ENCODE measurements at regions not wholly inside any gene's neighbourhood (a gene's known extent, or its start where the extent isn't known, plus 50 kb on each side); places are given as distances from the start of the nearest gene placed in this dataset.

- Histone ChIP-seq H3K9me3 (ENCODE audit: insufficient read depth, low read depth, low read length) (no peaks in the 10 kb centered on the region), H3K4me2 (ENCODE audit: low read depth, low read length, poor library complexity, severe bottlenecking) (no peak overlapping the region), H3K4me3 (ENCODE audit: low read length, poor library complexity, severe bottlenecking) (no peak overlapping the region), H2AFZ (ENCODE audit: low read length) (no peak overlapping the region), H3K9me2 (replicated peaks; ENCODE audit: low read depth, low read length) (no peaks in the 10 kb centered on the region), H3K27me3 (ENCODE audit: insufficient read depth, low read length, poor library complexity, severe bottlenecking) (no peaks in the 10 kb centered on the region), H3K9ac (ENCODE audit: low read depth, low read length, poor library complexity, severe bottlenecking) (no peak overlapping the region), H3K79me2 (ENCODE audit: insufficient read depth, low read length) (no peaks in the 10 kb centered on the region), H3K4me1 (ENCODE audit: insufficient read depth, low read length, poor library complexity, severe bottlenecking) (no peaks in the 10 kb centered on the region), H3F3A (ENCODE audit: low read depth) (no peaks in the 10 kb centered on the region), H3K36me3 (ENCODE audit: insufficient read depth, low read length) (no peaks in the 10 kb centered on the region), H4K20me1 (ENCODE audit: insufficient read depth, low read length, poor library complexity, severe bottlenecking) (no peaks in the 10 kb centered on the region)
- no peak for TF ChIP-seq EZH2phosphoT487 (IDR thresholded peaks at IDR 0.05; ENCODE audit: borderline replicate concordance)
- TF ChIP-seq, protein P1, sequence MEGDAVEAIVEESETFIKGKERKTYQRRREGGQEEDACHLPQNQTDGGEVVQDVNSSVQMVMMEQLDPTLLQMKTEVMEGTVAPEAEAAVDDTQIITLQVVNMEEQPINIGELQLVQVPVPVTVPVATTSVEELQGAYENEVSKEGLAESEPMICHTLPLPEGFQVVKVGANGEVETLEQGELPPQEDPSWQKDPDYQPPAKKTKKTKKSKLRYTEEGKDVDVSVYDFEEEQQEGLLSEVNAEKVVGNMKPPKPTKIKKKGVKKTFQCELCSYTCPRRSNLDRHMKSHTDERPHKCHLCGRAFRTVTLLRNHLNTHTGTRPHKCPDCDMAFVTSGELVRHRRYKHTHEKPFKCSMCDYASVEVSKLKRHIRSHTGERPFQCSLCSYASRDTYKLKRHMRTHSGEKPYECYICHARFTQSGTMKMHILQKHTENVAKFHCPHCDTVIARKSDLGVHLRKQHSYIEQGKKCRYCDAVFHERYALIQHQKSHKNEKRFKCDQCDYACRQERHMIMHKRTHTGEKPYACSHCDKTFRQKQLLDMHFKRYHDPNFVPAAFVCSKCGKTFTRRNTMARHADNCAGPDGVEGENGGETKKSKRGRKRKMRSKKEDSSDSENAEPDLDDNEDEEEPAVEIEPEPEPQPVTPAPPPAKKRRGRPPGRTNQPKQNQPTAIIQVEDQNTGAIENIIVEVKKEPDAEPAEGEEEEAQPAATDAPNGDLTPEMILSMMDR (conservative IDR thresholded peaks at IDR 0.05; ENCODE audit: low read length): no peak
Observed at GRCh38 chr1:208851366-208851765, 607.2 kb upstream of the PLXNA2 start.

DNA sequence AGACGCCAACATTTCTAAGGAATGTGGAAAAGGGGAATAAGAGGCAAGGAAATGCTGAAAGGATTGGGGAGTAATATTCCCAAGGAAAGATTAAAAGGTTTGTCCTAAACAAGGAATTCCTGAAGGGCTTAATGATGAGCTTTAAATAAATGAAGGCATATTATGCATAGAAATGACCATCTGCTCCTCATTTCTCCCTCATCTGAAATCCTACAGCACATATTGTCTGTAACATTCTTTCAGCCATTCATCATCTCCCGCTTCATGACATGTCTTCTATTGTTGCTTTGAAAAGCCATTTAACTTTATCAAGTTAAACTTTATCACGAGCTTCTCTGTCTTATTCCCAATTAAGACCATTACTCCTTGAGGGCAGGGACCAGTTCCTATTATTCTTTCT lies 608.7 kb upstream of the PLXNA2 start:
- no peaks in the 10 kb centered on the region for H4K20me1 ChIP-seq (ENCODE audit: insufficient read depth, low read length, poor library complexity, severe bottlenecking)
- H3K27me3 ChIP-seq (ENCODE audit: insufficient read depth, low read length, poor library complexity, severe bottlenecking): no peaks in the 10 kb centered on the region
- no peak overlapping the region for H3K4me2 ChIP-seq (ENCODE audit: low read depth, low read length, poor library complexity, severe bottlenecking)
- no peak overlapping the region for H2AFZ ChIP-seq (ENCODE audit: low read length)
- TF ChIP-seq EZH2phosphoT487 (IDR thresholded peaks at IDR 0.05; ENCODE audit: borderline replicate concordance): no peak
- TF ChIP-seq, protein P1 (conservative IDR thresholded peaks at IDR 0.05; ENCODE audit: low read length): no peak
- H3K9me3 ChIP-seq (ENCODE audit: insufficient read depth, low read depth, low read length): no peaks in the 10 kb centered on the region
- no peaks in the 10 kb centered on the region for H3K9me2 ChIP-seq (replicated peaks; ENCODE audit: low read depth, low read length)
- no peaks in the 10 kb centered on the region for H3F3A ChIP-seq (ENCODE audit: low read depth)
- H3K4me3 ChIP-seq (ENCODE audit: low read length, poor library complexity, severe bottlenecking): no peak overlapping the region
- H3K79me2 ChIP-seq (ENCODE audit: insufficient read depth, low read length): no peaks in the 10 kb centered on the region
- H3K9ac ChIP-seq (ENCODE audit: low read depth, low read length, poor library complexity, severe bottlenecking): no peak overlapping the region
- H3K4me1 ChIP-seq (ENCODE audit: insufficient read depth, low read length, poor library complexity, severe bottlenecking): no peaks in the 10 kb centered on the region
- no peaks in the 10 kb centered on the region for H3K36me3 ChIP-seq (ENCODE audit: insufficient read depth, low read length)

- Histone ChIP-seq H3K9me2 (replicated peaks; ENCODE audit: low read depth, low read length) (no peaks in the 10 kb centered on the region), H3K4me3 (ENCODE audit: low read length, poor library complexity, severe bottlenecking) (no peak overlapping the region), H3F3A (ENCODE audit: low read depth) (no peaks in the 10 kb centered on the region), H3K9me3 (ENCODE audit: insufficient read depth, low read depth, low read length) (no peaks in the 10 kb centered on the region), H3K4me1 (ENCODE audit: insufficient read depth, low read length, poor library complexity, severe bottlenecking) (no peaks in the 10 kb centered on the region), H4K20me1 (ENCODE audit: insufficient read depth, low read length, poor library complexity, severe bottlenecking) (no peaks in the 10 kb centered on the region), H3K27me3 (ENCODE audit: insufficient read depth, low read length, poor library complexity, severe bottlenecking) (no peaks in the 10 kb centered on the region), H3K79me2 (ENCODE audit: insufficient read depth, low read length) (no peaks in the 10 kb centered on the region), H3K36me3 (ENCODE audit: insufficient read depth, low read length) (no peaks in the 10 kb centered on the region), H3K9ac (ENCODE audit: low read depth, low read length, poor library complexity, severe bottlenecking) (no peak overlapping the region), H3K4me2 (ENCODE audit: low read depth, low read length, poor library complexity, severe bottlenecking) (no peak overlapping the region), H2AFZ (ENCODE audit: low read length) (no peak overlapping the region)
- TF ChIP-seq, protein P1 (conservative IDR thresholded peaks at IDR 0.05; ENCODE audit: low read length): no peak
- no peak for TF ChIP-seq EZH2phosphoT487 (IDR thresholded peaks at IDR 0.05; ENCODE audit: borderline replicate concordance)
Observed at GRCh38 chr1:208855403-208855802, 611.2 kb upstream of the PLXNA2 start.

All from Loucy (cell line).